MCF 10A (cell line): ENCODE measurements at regions not wholly inside any gene's neighbourhood (a gene's known extent, or its start where the extent isn't known, plus 50 kb on each side); places are given as distances from the start of the nearest gene placed in this dataset.

ENCODE experiments used
- BruUV-seq: library from RNA; stranded (reverse); fragments of 400-500 nt; replicated peaks from 2 replicates; lab custom pipeline; 2021; lab: Mats Ljungman, UMichigan
- CTCF ChIA-PET: fragments of 300-600 bp; sonication (Branson Sonifier 250); formaldehyde crosslinking; extraction: SDS; loops from one replicate; lab custom pipeline; 2021; ENCODE audit warnings: antibody characterized with exemption, inconsistent platforms; lab: Yijun Ruan, JAX
- POLR2A ChIA-PET: fragments of 300-600, 350-650 bp; sonication (Branson Sonifier 250); formaldehyde crosslinking; extraction: SDS; loops from one replicate; lab custom pipeline; 2020; ENCODE audit warnings: antibody characterized with exemption, inconsistent platforms; lab: Yijun Ruan, JAX
- DNase-seq: peaks from one replicate; pipeline ENCODE4 v3.0.0-alpha.2; 2018; ENCODE audit not compliant: unreplicated experiment
- H3K27ac Mint-ChIP-seq: one replicate; pipeline ENCODE4 v1.8.0; 2022; ENCODE audit warnings: mild to moderate bottlenecking, low read depth, mixed read lengths; ENCODE audit not compliant: unreplicated experiment
- H3K27me3 Mint-ChIP-seq: one replicate; pipeline ENCODE4 v1.8.0; 2022; ENCODE audit warnings: mixed read lengths; ENCODE audit not compliant: insufficient read depth, unreplicated experiment
- H3K36me3 Mint-ChIP-seq: one replicate; pipeline ENCODE4 v1.8.0; 2022; ENCODE audit warnings: mild to moderate bottlenecking, moderate library complexity, mixed read lengths; ENCODE audit not compliant: insufficient read depth, unreplicated experiment
- H3K4me1 Mint-ChIP-seq: one replicate; pipeline ENCODE4 v1.8.0; 2022; ENCODE audit warnings: mixed read lengths; ENCODE audit not compliant: insufficient read depth, unreplicated experiment
- H3K4me3 Mint-ChIP-seq: one replicate; pipeline ENCODE4 v1.8.0; 2022; ENCODE audit warnings: mild to moderate bottlenecking, moderate library complexity, mixed read lengths; ENCODE audit not compliant: unreplicated experiment
- H3K9me3 Mint-ChIP-seq: one replicate; pipeline ENCODE4 v1.8.0; 2022; ENCODE audit warnings: mixed read lengths; ENCODE audit not compliant: unreplicated experiment
- intact Hi-C: fragments of 100-400 bp; cut with micrococcal nuclease; formaldehyde crosslinking; loops from 2 replicates; pipeline ENCODE4 v1.14.1; 2022
- TF ChIP-seq, protein P1 (sequence below): fragments of 200-600 bp; IDR thresholded peaks from one replicate; pipeline ENCODE4 v1.8.0; 2022; ENCODE audit warnings: antibody characterized with exemption, mild to moderate bottlenecking; ENCODE audit not compliant: unreplicated experiment

DNA sequence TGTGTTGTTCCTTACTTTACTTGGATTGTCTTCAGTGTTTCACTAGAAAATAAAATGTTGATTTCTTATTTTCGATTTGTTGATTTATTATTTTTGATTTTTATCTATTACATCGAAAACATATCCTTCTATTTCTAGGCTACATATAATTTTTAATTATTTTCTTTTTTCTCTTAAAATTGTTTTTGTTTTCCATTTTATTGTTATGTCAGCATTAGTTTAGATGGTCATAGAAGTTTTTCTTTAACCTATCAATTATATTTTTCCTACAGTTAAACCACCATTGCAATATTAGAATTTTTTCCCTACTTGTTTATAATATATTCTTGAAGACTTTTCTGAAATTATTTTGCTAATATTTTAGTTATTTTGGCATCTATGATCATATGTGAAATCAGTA, 1685.1 kb downstream of the RPA4 start:
- BruUV-seq: no TSS peak
- intact Hi-C loops: no loop called here
- H3K36me3 Mint-ChIP-seq: no peaks in the 10 kb centered on the region
- DNase-seq: no peak
- no peak overlapping the region for H3K4me3 Mint-ChIP-seq
- CTCF ChIA-PET: no interaction called here
- TF ChIP-seq, protein P1, sequence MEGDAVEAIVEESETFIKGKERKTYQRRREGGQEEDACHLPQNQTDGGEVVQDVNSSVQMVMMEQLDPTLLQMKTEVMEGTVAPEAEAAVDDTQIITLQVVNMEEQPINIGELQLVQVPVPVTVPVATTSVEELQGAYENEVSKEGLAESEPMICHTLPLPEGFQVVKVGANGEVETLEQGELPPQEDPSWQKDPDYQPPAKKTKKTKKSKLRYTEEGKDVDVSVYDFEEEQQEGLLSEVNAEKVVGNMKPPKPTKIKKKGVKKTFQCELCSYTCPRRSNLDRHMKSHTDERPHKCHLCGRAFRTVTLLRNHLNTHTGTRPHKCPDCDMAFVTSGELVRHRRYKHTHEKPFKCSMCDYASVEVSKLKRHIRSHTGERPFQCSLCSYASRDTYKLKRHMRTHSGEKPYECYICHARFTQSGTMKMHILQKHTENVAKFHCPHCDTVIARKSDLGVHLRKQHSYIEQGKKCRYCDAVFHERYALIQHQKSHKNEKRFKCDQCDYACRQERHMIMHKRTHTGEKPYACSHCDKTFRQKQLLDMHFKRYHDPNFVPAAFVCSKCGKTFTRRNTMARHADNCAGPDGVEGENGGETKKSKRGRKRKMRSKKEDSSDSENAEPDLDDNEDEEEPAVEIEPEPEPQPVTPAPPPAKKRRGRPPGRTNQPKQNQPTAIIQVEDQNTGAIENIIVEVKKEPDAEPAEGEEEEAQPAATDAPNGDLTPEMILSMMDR: no peak
- H3K4me1 Mint-ChIP-seq: no peaks in the 10 kb centered on the region
- H3K27me3 Mint-ChIP-seq: peaks cover 4% of the 10 kb centered on the region
- POLR2A ChIA-PET: no interaction called here
- H3K9me3 Mint-ChIP-seq: no peaks in the 10 kb centered on the region
- no peak overlapping the region for H3K27ac Mint-ChIP-seq

DNA sequence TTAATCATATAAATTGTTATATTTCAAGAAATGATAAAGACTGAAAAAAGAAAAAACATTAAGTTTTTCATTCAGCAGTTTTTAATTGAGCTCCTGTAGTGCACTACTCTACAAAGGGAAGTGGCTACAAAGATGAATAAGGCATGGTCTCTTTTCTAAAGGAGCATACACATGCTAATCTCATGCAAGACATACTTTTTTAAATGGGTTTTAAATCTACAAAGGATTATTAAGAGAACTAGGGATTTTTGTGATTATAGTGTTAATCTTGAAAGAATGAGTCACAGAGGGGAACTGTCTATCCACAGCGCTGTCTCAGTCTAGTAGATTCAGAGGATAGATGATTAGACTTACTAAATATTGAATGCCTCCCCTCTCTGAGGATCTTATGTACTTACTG, 1722.2 kb downstream of the RPA4 start:
- ChIA-PET CTCF (no interaction called here), POLR2A (interaction anchor here (0.7 kb wide), 1 partner anchor 74 kb away, joined by 3 read pairs; no protein-coding TSS in a partner anchor)
- Mint-ChIP-seq H3K9me3 (no peaks in the 10 kb centered on the region), H3K27ac (no peak overlapping the region), H3K36me3 (no peaks in the 10 kb centered on the region), H3K27me3 (no peaks in the 10 kb centered on the region), H3K4me1 (no peaks in the 10 kb centered on the region), H3K4me3 (no peak overlapping the region)
- no peak for DNase-seq
- intact Hi-C loops: no loop called here
- TF ChIP-seq, protein P1: no peak
- no TSS peak for BruUV-seq

DNA sequence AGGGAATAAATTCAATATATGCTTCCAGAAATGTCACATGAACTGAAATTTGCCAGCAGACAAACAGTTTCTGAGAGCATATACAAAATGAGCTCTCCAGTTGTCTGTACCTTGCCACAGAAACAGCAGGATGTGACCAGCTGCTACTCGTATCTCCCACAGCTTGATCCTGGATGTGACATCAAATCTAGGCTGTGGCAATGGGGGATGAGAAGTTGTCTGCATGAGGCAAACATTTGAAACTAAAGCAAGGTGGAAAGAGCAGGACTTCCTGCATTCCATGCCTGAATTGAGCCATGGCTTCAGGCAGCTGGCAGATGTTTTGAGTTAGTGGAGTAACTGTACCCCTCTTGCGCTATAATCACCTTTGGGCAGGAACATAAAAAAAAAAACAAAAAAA, 1724.0 kb downstream of the RPA4 start:
- H3K27me3 Mint-ChIP-seq: no peaks in the 10 kb centered on the region
- no peaks in the 10 kb centered on the region for H3K4me1 Mint-ChIP-seq
- H3K36me3 Mint-ChIP-seq: no peaks in the 10 kb centered on the region
- DNase-seq: no peak
- intact Hi-C loops: no loop called here
- no peak overlapping the region for H3K27ac Mint-ChIP-seq
- ChIA-PET CTCF (no interaction called here), POLR2A (no interaction called here)
- TF ChIP-seq, protein P1: no peak
- no peak overlapping the region for H3K4me3 Mint-ChIP-seq
- no TSS peak for BruUV-seq
- no peaks in the 10 kb centered on the region for H3K9me3 Mint-ChIP-seq

DNA sequence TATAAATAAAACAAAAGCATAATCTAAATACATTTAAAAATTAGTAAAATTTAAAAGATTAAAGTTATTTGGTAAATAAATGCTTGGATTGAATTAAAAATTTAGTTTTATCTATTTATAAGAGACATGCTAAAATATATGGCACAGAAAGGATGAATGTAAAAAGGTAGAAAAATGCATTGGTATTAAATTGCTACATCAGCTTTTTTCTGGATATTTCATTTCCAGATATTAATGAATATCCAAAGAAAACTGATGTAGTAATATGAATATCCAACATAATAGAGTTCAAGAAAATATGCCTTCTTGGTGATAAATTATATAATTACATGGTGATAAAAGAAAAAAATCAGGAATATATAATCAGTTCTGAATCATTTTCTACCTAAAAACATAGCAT, 1743.9 kb downstream of the RPA4 start:
- no peaks in the 10 kb centered on the region for H3K4me1 Mint-ChIP-seq
- POLR2A ChIA-PET: no interaction called here
- no peak for DNase-seq
- H3K36me3 Mint-ChIP-seq: no peaks in the 10 kb centered on the region
- no peak overlapping the region for H3K27ac Mint-ChIP-seq
- intact Hi-C loops: no loop called here
- H3K9me3 Mint-ChIP-seq: no peaks in the 10 kb centered on the region
- no peak overlapping the region for H3K4me3 Mint-ChIP-seq
- H3K27me3 Mint-ChIP-seq: peaks cover 25% of the 10 kb centered on the region
- CTCF ChIA-PET: no interaction called here
- no TSS peak for BruUV-seq
- TF ChIP-seq, protein P1: no peak
